Chondrocyte (in vitro differentiated cells): ENCODE measurements at regions not wholly inside any gene's neighbourhood (a gene's known extent, or its start where the extent isn't known, plus 50 kb on each side); places are given as distances from the start of the nearest gene placed in this dataset.

Source experiments
- DNase-seq: peaks from one replicate; pipeline ENCODE4 v3.0.0; 2021; ENCODE audit warnings: mixed read lengths, low spot score
- H3K27ac Mint-ChIP-seq: one replicate; pipeline ENCODE4 v1.8.0; 2021; ENCODE audit warnings: mild to moderate bottlenecking, moderate library complexity, mixed read lengths; ENCODE audit not compliant: unreplicated experiment
- H3K27me3 Mint-ChIP-seq: 2 replicates; pipeline ENCODE4 v1.8.0; 2021; ENCODE audit warnings: low read depth, mixed read lengths
- H3K36me3 Mint-ChIP-seq: 2 replicates; pipeline ENCODE4 v1.8.0; 2021; ENCODE audit warnings: low read depth, mixed read lengths
- H3K4me1 Mint-ChIP-seq: 2 replicates; pipeline ENCODE4 v1.8.0; 2021; ENCODE audit warnings: low read depth, mild to moderate bottlenecking, mixed read lengths
- H3K4me3 Mint-ChIP-seq: one replicate; pipeline ENCODE4 v1.8.0; 2021; ENCODE audit warnings: mild to moderate bottlenecking, moderate library complexity, mixed read lengths; ENCODE audit not compliant: unreplicated experiment
- H3K9me3 Mint-ChIP-seq: 2 replicates; pipeline ENCODE4 v1.8.0; 2021; ENCODE audit warnings: low read depth, mixed read lengths
- TF ChIP-seq, protein P1 (sequence below): fragments of 200-600 bp; sonication (generic); IDR thresholded peaks from 2 replicates; pipeline ENCODE4 v1.5.0; 2021; ENCODE audit warnings: antibody characterized with exemption, mild to moderate bottlenecking, moderate library complexity

DNA sequence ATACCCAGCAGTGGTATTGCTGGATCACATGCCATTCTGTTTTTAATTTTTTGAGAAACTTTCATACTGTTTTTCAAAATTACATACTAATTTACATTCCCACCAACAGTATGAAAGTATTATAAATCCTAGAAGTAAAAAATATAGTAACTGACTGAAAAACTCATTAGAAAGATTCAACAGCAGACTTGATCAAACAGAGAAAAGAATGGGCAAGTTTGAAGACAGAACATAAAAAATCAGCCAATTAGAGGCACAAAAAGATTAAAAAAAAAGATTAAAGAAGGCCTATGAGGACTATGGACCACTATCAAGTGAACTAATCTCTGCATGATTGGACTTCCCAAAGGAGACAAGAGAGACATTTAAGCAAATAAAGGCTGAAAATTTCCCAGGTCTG is 144.0 kb upstream of the GRIK2 start:
- Mint-ChIP-seq H3K27ac (no peak overlapping the region), H3K4me1 (no peaks in the 10 kb centered on the region), H3K9me3 (peaks cover 36% of the 10 kb centered on the region), H3K4me3 (no peak overlapping the region), H3K27me3 (no peaks in the 10 kb centered on the region), H3K36me3 (peaks cover 4% of the 10 kb centered on the region)
- DNase-seq, result no peak
- TF ChIP-seq, protein P1, sequence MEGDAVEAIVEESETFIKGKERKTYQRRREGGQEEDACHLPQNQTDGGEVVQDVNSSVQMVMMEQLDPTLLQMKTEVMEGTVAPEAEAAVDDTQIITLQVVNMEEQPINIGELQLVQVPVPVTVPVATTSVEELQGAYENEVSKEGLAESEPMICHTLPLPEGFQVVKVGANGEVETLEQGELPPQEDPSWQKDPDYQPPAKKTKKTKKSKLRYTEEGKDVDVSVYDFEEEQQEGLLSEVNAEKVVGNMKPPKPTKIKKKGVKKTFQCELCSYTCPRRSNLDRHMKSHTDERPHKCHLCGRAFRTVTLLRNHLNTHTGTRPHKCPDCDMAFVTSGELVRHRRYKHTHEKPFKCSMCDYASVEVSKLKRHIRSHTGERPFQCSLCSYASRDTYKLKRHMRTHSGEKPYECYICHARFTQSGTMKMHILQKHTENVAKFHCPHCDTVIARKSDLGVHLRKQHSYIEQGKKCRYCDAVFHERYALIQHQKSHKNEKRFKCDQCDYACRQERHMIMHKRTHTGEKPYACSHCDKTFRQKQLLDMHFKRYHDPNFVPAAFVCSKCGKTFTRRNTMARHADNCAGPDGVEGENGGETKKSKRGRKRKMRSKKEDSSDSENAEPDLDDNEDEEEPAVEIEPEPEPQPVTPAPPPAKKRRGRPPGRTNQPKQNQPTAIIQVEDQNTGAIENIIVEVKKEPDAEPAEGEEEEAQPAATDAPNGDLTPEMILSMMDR, result no peak

DNA sequence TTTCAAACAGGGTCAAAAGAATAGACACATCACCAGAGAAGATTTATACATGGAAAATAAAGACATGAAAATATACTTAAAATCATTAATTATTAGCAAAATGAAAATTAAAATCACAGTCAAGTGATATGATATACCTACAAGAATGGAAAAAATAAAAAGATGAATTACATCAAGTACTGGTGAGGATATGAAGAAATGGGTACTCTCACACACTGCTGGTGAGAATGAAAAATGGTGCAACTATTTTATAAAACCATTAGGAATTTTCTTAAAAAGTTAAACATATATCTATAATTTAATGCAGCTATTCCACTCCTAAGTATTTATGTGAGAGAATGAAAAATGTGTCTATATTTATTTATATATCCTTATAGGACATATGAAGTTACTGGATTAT is 136.3 kb upstream of the GRIK2 start:
- TF ChIP-seq, protein P1, result no peak
- Mint-ChIP-seq H3K4me1 (no peaks in the 10 kb centered on the region), H3K27me3 (no peaks in the 10 kb centered on the region), H3K27ac (no peak overlapping the region), H3K9me3 (peaks cover 20% of the 10 kb centered on the region), H3K4me3 (no peak overlapping the region), H3K36me3 (peaks cover 3% of the 10 kb centered on the region)
- DNase-seq, result no peak

DNA sequence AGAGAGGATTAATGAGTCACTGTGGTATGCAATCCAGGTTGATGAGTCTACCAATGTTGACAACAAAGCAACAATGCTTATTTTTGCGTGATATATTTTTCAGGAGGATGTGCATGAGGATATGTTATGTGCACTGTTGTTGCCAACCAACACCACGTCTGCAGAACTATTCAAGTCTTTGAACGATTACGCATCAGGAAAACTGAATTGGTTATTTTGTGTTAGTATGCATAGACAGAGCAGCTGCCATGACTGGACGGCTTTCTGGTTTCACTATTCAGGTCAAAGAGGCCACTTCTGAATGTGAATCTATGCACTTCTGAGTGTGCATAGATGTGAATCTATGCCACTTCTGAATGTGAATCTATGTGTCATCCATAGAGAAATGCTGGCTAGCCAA is 134.0 kb upstream of the GRIK2 start:
- Mint-ChIP-seq H3K27ac (no peak overlapping the region), H3K9me3 (peaks cover 20% of the 10 kb centered on the region), H3K27me3 (no peaks in the 10 kb centered on the region), H3K4me3 (no peak overlapping the region), H3K36me3 (peaks cover 3% of the 10 kb centered on the region), H3K4me1 (no peaks in the 10 kb centered on the region)
- TF ChIP-seq, protein P1, result no peak
- DNase-seq, result no peak

DNA sequence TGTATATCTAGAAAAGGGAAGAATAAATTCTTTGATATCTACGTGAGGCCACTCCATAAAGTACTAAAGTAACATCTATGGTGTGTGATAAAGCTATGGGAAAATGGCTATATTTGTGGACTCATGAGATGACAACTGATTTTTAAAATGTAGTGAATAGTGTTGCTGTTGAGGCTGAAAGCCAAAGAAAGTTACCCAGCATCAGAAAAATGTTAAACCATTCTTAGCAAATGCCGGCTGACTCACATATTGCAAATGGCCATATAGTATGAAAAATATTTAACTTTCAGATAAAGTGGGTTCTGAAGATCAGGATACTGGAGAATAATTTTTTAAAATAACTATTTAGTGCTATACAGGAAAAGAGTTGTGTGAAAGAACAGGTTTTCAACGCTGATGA is 129.9 kb upstream of the GRIK2 start:
- H3K27ac Mint-ChIP-seq, result no peak overlapping the region
- TF ChIP-seq, protein P1, result no peak
- H3K4me3 Mint-ChIP-seq, result no peak overlapping the region
- H3K4me1 Mint-ChIP-seq, result no peaks in the 10 kb centered on the region
- no peaks in the 10 kb centered on the region for H3K36me3 Mint-ChIP-seq
- peaks cover 7% of the 10 kb centered on the region for H3K9me3 Mint-ChIP-seq
- H3K27me3 Mint-ChIP-seq, result no peaks in the 10 kb centered on the region
- DNase-seq, result no peak

DNA sequence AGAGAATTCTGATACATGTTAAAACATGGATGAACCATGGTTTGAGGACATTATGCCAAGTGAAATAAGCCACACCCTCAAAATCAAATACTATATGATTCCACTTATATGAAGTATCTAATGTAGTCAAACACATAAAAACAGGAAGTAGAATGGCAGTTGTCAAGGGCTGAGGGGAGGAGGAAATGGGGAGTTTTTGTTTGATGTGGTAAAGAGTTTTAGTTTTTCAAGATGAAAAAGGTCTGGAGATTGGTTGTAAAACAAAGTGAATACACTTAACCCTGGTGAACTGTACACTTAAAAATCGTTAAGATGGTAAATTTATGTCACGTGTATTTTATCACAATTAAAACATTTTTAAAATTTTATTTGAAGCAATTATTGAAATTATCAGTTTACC is 127.4 kb upstream of the GRIK2 start:
- TF ChIP-seq, protein P1, result no peak

More for the DNA sequence above, 127.4 kb upstream of the GRIK2 start:
- peaks cover 10% of the 10 kb centered on the region for H3K9me3 Mint-ChIP-seq
- H3K4me3 Mint-ChIP-seq, result no peak overlapping the region
- no peaks in the 10 kb centered on the region for H3K4me1 Mint-ChIP-seq
- H3K27ac Mint-ChIP-seq, result no peak overlapping the region
- H3K27me3 Mint-ChIP-seq, result no peaks in the 10 kb centered on the region
- H3K36me3 Mint-ChIP-seq, result peaks cover 3% of the 10 kb centered on the region
- DNase-seq, result no peak
